H1 (cell line): ENCODE measurements at regions not wholly inside any gene's neighbourhood (a gene's known extent, or its start where the extent isn't known, plus 50 kb on each side); places are given as distances from the start of the nearest gene placed in this dataset.
"Not testable (repeated sequence)": the region's sequence is repeated elsewhere in the genome, so short reads cannot be mapped to it uniquely, and the experiment has no call there.

Experiments
- CTCF ChIA-PET: fragments of 300-600 bp; sonication (Branson Sonifier 250); formaldehyde crosslinking; loops from one replicate; lab custom pipeline; 2021; ENCODE audit not compliant: partially characterized antibody; lab: Charles Lee
- POLR2A ChIA-PET: fragments of 300-600 bp; sonication (Branson Sonifier 250); formaldehyde crosslinking; loops from one replicate; lab custom pipeline; 2021; ENCODE audit warnings: inconsistent platforms; ENCODE audit not compliant: partially characterized antibody; lab: Charles Lee
- DNase-seq, 2 experiments: peaks; one replicate each; pipeline versions ENCODE4 v3.0.0 to v3.0.0-alpha.2; 2010 to 2022; ENCODE audit warnings: low spot score in 2 of 2, low read depth in 1 of 2, mixed read lengths in 1 of 2
- FAIRE-seq: peaks from 2 replicates; lab custom pipeline; 2011; peaks lifted over from hg19 to GRCh38; lab: Jason Lieb, UNC
- H2AFZ ChIP-seq: 2 replicates; pipeline ENCODE4 v1.8.1; 2012; ENCODE audit warnings: low read length, inconsistent platforms
- H2AK5ac ChIP-seq: 2 replicates; pipeline ENCODE4 v1.6.1; 2013; ENCODE audit warnings: low read depth, low read length
- H2BK120ac ChIP-seq: replicated peaks from 2 replicates; pipeline ENCODE3; 2013; ENCODE audit warnings: low read depth, low read length, inconsistent platforms
- H2BK12ac ChIP-seq: 2 replicates; pipeline ENCODE4 v1.6.1; 2013; ENCODE audit warnings: low read depth, low read length
- H2BK15ac ChIP-seq: 2 replicates; pipeline ENCODE4 v1.6.1; 2013; ENCODE audit warnings: low read length
- H2BK20ac ChIP-seq: 2 replicates; pipeline ENCODE4 v1.6.1; 2013; ENCODE audit warnings: low read length
- H2BK5ac ChIP-seq: 2 replicates; pipeline ENCODE4 v1.6.1; 2013; ENCODE audit warnings: low read depth, low read length
- H3K14ac ChIP-seq: 2 replicates; pipeline ENCODE4 v1.6.1; 2013; ENCODE audit warnings: inconsistent platforms; ENCODE audit not compliant: insufficient read length
- H3K18ac ChIP-seq: 2 replicates; pipeline ENCODE4 v1.6.1; 2013; ENCODE audit warnings: low read length; ENCODE audit errors: extremely low read depth
- H3K23ac ChIP-seq: 2 replicates; pipeline ENCODE4 v1.6.1; 2013; ENCODE audit warnings: inconsistent platforms; ENCODE audit not compliant: insufficient read length
- H3K23me2 ChIP-seq: 2 replicates; pipeline ENCODE4 v1.6.1; 2013; ENCODE audit warnings: low read depth, low read length
- H3K27ac ChIP-seq: 2 replicates; pipeline ENCODE4 v1.6.1; 2011; ENCODE audit warnings: low read depth, low read length, inconsistent platforms
- H3K27me3 ChIP-seq, 4 experiments: replicated peaks in 1 of 4; 1 replicate in 1 of 4; 2 replicates in 3 of 4; pipeline versions ENCODE4 v1.6.1 to v1.8.1; 2011 to 2013; ENCODE audit warnings: low read length in 3 of 4, mild to moderate bottlenecking in 3 of 4, inconsistent platforms in 2 of 4, mixed read lengths in 2 of 4, moderate library complexity in 1 of 4; ENCODE audit not compliant: control insufficient read depth in 3 of 4, insufficient read depth in 3 of 4; ENCODE audit errors: extremely low read depth in 1 of 4
- H3K36me3 ChIP-seq, 4 experiments: 2 replicates each; pipeline versions ENCODE4 v1.6.1 to v1.8.1; 2011 to 2013; ENCODE audit warnings: mild to moderate bottlenecking in 4 of 4, low read length in 3 of 4, moderate library complexity in 2 of 4, control low read depth in 1 of 4, inconsistent platforms in 1 of 4; ENCODE audit not compliant: insufficient read depth in 4 of 4, control insufficient read depth in 2 of 4
- H3K4ac ChIP-seq: replicated peaks from 2 replicates; pipeline ENCODE3; 2013; ENCODE audit warnings: low read length, low read depth, mixed read lengths, inconsistent platforms; ENCODE audit not compliant: insufficient read length
- H3K4me1 ChIP-seq, 4 experiments: replicated peaks in 1 of 4; 1 replicate in 1 of 4; 2 replicates in 3 of 4; pipeline versions ENCODE4 v1.6.1 to v1.8.1; 2011 to 2013; ENCODE audit warnings: low read length in 3 of 4, inconsistent platforms in 2 of 4, mixed read lengths in 1 of 4; ENCODE audit not compliant: insufficient read depth in 4 of 4, control insufficient read depth in 3 of 4
- H3K4me2 ChIP-seq, 2 experiments: 2 replicates each; pipeline versions ENCODE4 v1.6.1 to v1.8.1; 2011 to 2013; ENCODE audit warnings: low read depth in 2 of 2, low read length in 2 of 2, control low read depth in 1 of 2, inconsistent platforms in 1 of 2, mild to moderate bottlenecking in 1 of 2; ENCODE audit not compliant: insufficient read depth in 1 of 2
- H3K4me3 ChIP-seq, 4 experiments: fragments of 200-600, 300-600 bp in 1 of 4; sonication (generic), shearing (Covaris generic), sonication (Bioruptor Twin) in 1 of 4; 2 replicates each; pipeline versions ENCODE4 v1.5.1 to v1.8.1; 2011 to 2016; ENCODE audit warnings: low read length in 4 of 4, low read depth in 3 of 4, control low read depth in 2 of 4, inconsistent platforms in 2 of 4, mild to moderate bottlenecking in 2 of 4, mixed read lengths in 1 of 4, moderate library complexity in 1 of 4; ENCODE audit not compliant: insufficient read depth in 2 of 4; ENCODE audit errors: extremely low read depth in 1 of 4
- H3K56ac ChIP-seq: replicated peaks from 2 replicates; pipeline ENCODE3; 2013; ENCODE audit warnings: low read depth, mild to moderate bottlenecking, mixed read lengths, low read length, inconsistent platforms; ENCODE audit not compliant: insufficient read length
- H3K79me1 ChIP-seq: 2 replicates; pipeline ENCODE4 v1.6.1; 2013; ENCODE audit warnings: low read depth, low read length, control low read depth
- H3K79me2 ChIP-seq, 2 experiments: 2 replicates each; pipeline versions ENCODE4 v1.6.1 to v1.8.1; 2012 to 2013; ENCODE audit warnings: low read length in 2 of 2, mild to moderate bottlenecking in 2 of 2, inconsistent platforms in 1 of 2; ENCODE audit not compliant: insufficient read depth in 2 of 2, control insufficient read depth in 1 of 2
- H3K9ac ChIP-seq, 4 experiments: replicated peaks in 1 of 4; 1 replicate in 1 of 4; 2 replicates in 3 of 4; pipeline versions ENCODE4 v1.6.1 to v1.8.1; 2011 to 2013; ENCODE audit warnings: low read depth in 3 of 4, low read length in 3 of 4, control low read depth in 2 of 4, mild to moderate bottlenecking in 2 of 4, moderate library complexity in 2 of 4, inconsistent platforms in 1 of 4; ENCODE audit errors: extremely low read depth in 1 of 4
- H3K9me3 ChIP-seq, 2 experiments: 2 replicates each; pipeline versions ENCODE4 v1.6.1 to v1.8.1; 2012 to 2013; ENCODE audit warnings: mild to moderate bottlenecking in 2 of 2, moderate library complexity in 2 of 2, control low read depth in 1 of 2, inconsistent platforms in 1 of 2, low read depth in 1 of 2, low read length in 1 of 2, mixed read lengths in 1 of 2; ENCODE audit not compliant: insufficient read depth in 2 of 2
- H4K20me1 ChIP-seq, 2 experiments: replicated peaks in 1 of 2; 2 replicates each; pipeline versions ENCODE3 to v1.8.1; 2011 to 2013; ENCODE audit warnings: inconsistent platforms in 2 of 2, low read length in 2 of 2, mild to moderate bottlenecking in 1 of 2; ENCODE audit not compliant: insufficient read depth in 2 of 2, control insufficient read depth in 1 of 2
- H4K5ac ChIP-seq: 2 replicates; pipeline ENCODE4 v1.6.1; 2013; ENCODE audit warnings: low read length, low read depth, mixed read lengths, inconsistent platforms; ENCODE audit not compliant: insufficient read length
- H4K8ac ChIP-seq: 2 replicates; pipeline ENCODE4 v1.8.0; 2013; ENCODE audit warnings: mild to moderate bottlenecking, moderate library complexity, low read length, inconsistent platforms; ENCODE audit not compliant: insufficient read depth; ENCODE audit errors: extremely low read depth
- H4K91ac ChIP-seq: replicated peaks from 2 replicates; pipeline ENCODE3; 2013; ENCODE audit warnings: low read length, mixed read lengths, inconsistent platforms; ENCODE audit not compliant: insufficient read length
- MAX ChIP-seq: IDR thresholded peaks from 2 replicates; pipeline ENCODE4 v1.6.1; 2012; ENCODE audit warnings: inconsistent platforms
- RAD21 ChIP-seq, 2 experiments: IDR thresholded peaks in 1 of 2; conservative IDR thresholded peaks in 1 of 2; 2 replicates each; pipeline ENCODE4 v1.6.1; 2011; ENCODE audit warnings: low read depth in 2 of 2, low read length in 2 of 2, improper control_type of control experiment in 1 of 2, inconsistent platforms in 1 of 2, mild to moderate bottlenecking in 1 of 2, moderate library complexity in 1 of 2
- WGBS, 2 experiments: shearing (Covaris generic) in 1 of 2; methylation state at CpG; one replicate each; pipeline versions ENCODE4 v1.1.6 to v1.1.7; 2013 to 2015; ENCODE audit warnings: low lambda C conversion rate in 2 of 2, mixed read lengths in 2 of 2, inconsistent platforms in 1 of 2, low coverage in 1 of 2, missing lambda C conversion rate in 1 of 2; ENCODE audit not compliant: insufficient replicate concordance in 2 of 2, insufficient coverage in 1 of 2, insufficient read length in 1 of 2; ENCODE audit errors: extremely low coverage in 1 of 2, missing lambda C conversion rate in 1 of 2; 5-methylcytosine and 5-hydroxymethylcytosine counted together

DNA sequence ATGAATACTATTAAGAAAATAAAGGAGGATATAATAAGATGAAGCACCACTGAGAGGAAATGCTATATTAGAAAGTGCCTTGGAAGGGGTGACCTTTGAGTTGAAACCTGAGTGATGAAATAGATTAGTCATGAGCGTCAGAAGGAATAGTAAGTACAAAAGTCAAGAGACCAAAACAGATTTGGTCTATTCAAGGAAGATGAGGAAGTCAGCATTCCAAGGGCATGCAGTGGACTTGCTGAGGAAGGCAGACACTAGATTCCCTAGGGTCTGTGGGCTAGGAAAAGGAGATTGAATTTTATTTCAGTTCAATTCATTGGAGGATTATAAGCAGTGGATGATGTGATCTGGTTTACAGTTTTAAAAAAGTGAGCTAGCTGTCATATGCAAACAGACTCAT is 73.0 kb upstream of the WDFY3 start (continued):
- no peak for TF ChIP-seq MAX
- no peak for TF ChIP-seq RAD21 (IDR thresholded peaks at IDR 0.05 in 1 of 2, conservative IDR thresholded peaks at IDR 0.05 in 1 of 2; ENCODE audit: low read depth in 2 of 2, low read length in 2 of 2)

DNA sequence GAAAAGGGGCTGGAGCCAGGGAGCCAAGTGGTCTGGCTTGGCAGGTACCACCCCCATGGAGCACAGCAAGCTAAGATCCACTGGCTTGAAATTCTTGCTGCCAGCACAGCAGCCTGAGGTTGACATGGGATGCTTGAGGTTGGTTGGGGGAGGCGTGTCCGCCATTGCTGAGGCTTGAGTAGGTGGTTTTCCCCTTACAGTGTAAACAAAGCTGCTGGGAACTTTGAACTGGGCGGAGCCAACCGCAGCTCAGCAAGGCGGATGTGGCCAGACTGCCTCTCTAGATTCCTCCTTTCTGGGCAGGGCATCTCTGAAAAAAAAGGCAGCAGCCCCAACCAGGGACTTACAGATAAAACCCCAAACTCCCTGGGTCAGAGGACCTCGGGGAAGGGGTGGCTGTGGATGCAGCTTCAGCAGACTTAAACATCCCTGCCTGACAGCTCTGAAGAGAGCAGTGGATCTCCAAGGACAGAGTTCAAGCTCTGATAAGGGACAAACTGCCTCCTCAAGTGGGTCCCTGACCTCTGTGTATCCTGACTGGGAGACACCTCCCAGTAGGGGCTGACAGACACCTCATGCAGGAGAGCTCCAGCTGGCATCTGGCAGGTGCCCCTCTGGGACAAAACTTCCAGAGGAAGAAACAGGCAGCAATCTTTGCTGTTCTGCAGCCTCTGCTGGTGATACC is 77.5 kb upstream of the WDFY3 start:
- H3K14ac ChIP-seq, H3K4me1 ChIP-seq, H4K5ac ChIP-seq, H3K36me3 ChIP-seq, H3K56ac ChIP-seq, H3K4ac ChIP-seq, H2BK15ac ChIP-seq, H2BK120ac ChIP-seq, DNase-seq, H4K8ac ChIP-seq, H3K4me3 ChIP-seq, H2AK5ac ChIP-seq, H2BK12ac ChIP-seq, H2AFZ ChIP-seq, H4K20me1 ChIP-seq, H4K91ac ChIP-seq, H2BK5ac ChIP-seq, H3K18ac ChIP-seq, H3K4me2 ChIP-seq, H3K9ac ChIP-seq, H3K27ac ChIP-seq, H3K23ac ChIP-seq, FAIRE-seq, POLR2A ChIA-PET, H3K27me3 ChIP-seq, H3K9me3 ChIP-seq, H2BK20ac ChIP-seq, H3K79me1 ChIP-seq, H3K23me2 ChIP-seq, H3K79me2 ChIP-seq: not testable (repeated sequence)
- CTCF ChIA-PET: interaction anchor here (0.8 kb wide), 1 partner anchor 10 kb away, joined by 3 read pairs; no protein-coding TSS in a partner anchor
- 94% methylated on average over 6 of the region's 6 CpGs; no CpG with 5 or more reads in 1 of the 2 experiments for WGBS, 2 experiments
